ENCODE measurements at regions not wholly inside any gene's neighbourhood (a gene's known extent, or its start where the extent isn't known, plus 50 kb on each side); places are given as distances from the start of the nearest gene placed in this dataset.
A peak's percentile ranks its signal among the peaks of the same experiment; 100 is the strongest.
"Not testable (repeated sequence)": the region's sequence is repeated elsewhere in the genome, so short reads cannot be mapped to it uniquely, and the experiment has no call there.

- DNase-seq: no peak
Observed at GRCh38 chr18:60062396-60062795, 162.6 kb downstream of the PMAIP1 start.

GRCh38 chr18:60060578-60060977, 160.8 kb downstream of the PMAIP1 start:
- DNase-seq: peak; percentile 15

GRCh38 chr18:60060026-60060425, 160.2 kb downstream of the PMAIP1 start:
- no peak for DNase-seq

GRCh38 chr18:60059216-60059615, 159.4 kb downstream of the PMAIP1 start:
- no peak for DNase-seq

- peak; percentile 96 for DNase-seq
Observed at GRCh38 chr18:60053747-60054304, 154.0 kb downstream of the PMAIP1 start.

GRCh38 chr18:60050821-60051220, 151.0 kb downstream of the PMAIP1 start:
- DNase-seq: no peak

- no peak for DNase-seq
Observed at GRCh38 chr18:60049172-60049571, 149.4 kb downstream of the PMAIP1 start.

GRCh38 chr18:60047556-60047955, 147.8 kb downstream of the PMAIP1 start:
- peak; percentile 42 for DNase-seq

GRCh38 chr18:60044290-60045006, 144.7 kb downstream of the PMAIP1 start:
- peak; percentile 89 for DNase-seq

GRCh38 chr18:60040971-60041370, 141.2 kb downstream of the PMAIP1 start:
- peak; percentile 63 for DNase-seq

GRCh38 chr18:60038731-60039130, 138.9 kb downstream of the PMAIP1 start:
- DNase-seq: no peak

- no peak for DNase-seq
Observed at GRCh38 chr18:60027397-60027796, 127.6 kb downstream of the PMAIP1 start.

GRCh38 chr18:60024857-60025256, 125.1 kb downstream of the PMAIP1 start:
- no peak for DNase-seq

GRCh38 chr18:60024345-60024744, 124.5 kb downstream of the PMAIP1 start:
- no peak for DNase-seq

- peak; percentile 67 for DNase-seq
Observed at GRCh38 chr18:60022671-60023276, 123.0 kb downstream of the PMAIP1 start.

GRCh38 chr18:60021556-60021955, 121.8 kb downstream of the PMAIP1 start:
- DNase-seq: no peak

- DNase-seq: peak; percentile 72
Observed at GRCh38 chr18:60020107-60020925, 120.5 kb downstream of the PMAIP1 start.

- DNase-seq: peak; percentile 93
Observed at GRCh38 chr18:60019463-60019840, 119.7 kb downstream of the PMAIP1 start.

GRCh38 chr18:60018618-60019462, 119.0 kb downstream of the PMAIP1 start:
- peak; percentile 26 for DNase-seq

- DNase-seq: not testable (repeated sequence)
Observed at GRCh38 chr18:60018134-60018533, 118.3 kb downstream of the PMAIP1 start.

GRCh38 chr18:60017371-60017770, 117.6 kb downstream of the PMAIP1 start:
- no peak for DNase-seq

- DNase-seq: not testable (repeated sequence)
Observed at GRCh38 chr18:60015826-60016225, 116.0 kb downstream of the PMAIP1 start.
